Activated CD8-positive, alpha-beta memory T cell treated with anti-CD3 and anti-CD28 coated beads for 48 hours (primary cell): ENCODE measurements at regions not wholly inside any gene's neighbourhood (a gene's known extent, or its start where the extent isn't known, plus 50 kb on each side); places are given as distances from the start of the nearest gene placed in this dataset.

Experiments used
- DNase-seq, 3 experiments: peaks; one replicate each; pipeline ENCODE4 v3.0.0-alpha.2; 2020; ENCODE audit warnings: low read depth in 2 of 3, low spot score in 2 of 3

- no peak for DNase-seq
These were observed 114.8 kb downstream of the TBXT start for GRCh38 chr6:166052837-166053236.

- DNase-seq = no peak
These were observed 117.1 kb downstream of the TBXT start for GRCh38 chr6:166050559-166050958.

- no peak for DNase-seq
These were observed 120.7 kb downstream of the TBXT start for GRCh38 chr6:166046982-166047381.

- DNase-seq = no peak
These were observed 121.4 kb downstream of the TBXT start for GRCh38 chr6:166046226-166046625.

GRCh38 chr6:166045860-166046200 is 121.8 kb downstream of the TBXT start:
- no peak for DNase-seq

- no peak for DNase-seq
These were observed 122.3 kb downstream of the TBXT start for GRCh38 chr6:166045173-166045859.

- no peak for DNase-seq
These were observed 126.4 kb downstream of the TBXT start for GRCh38 chr6:166041277-166041676.

GRCh38 chr6:166040292-166040691 is 127.4 kb downstream of the TBXT start:
- no peak for DNase-seq

GRCh38 chr6:166036316-166037095 is 131.1 kb downstream of the TBXT start:
- DNase-seq = no peak

- no peak for DNase-seq
These were observed 135.1 kb downstream of the TBXT start for GRCh38 chr6:166032366-166033200.

GRCh38 chr6:166031275-166031674 is 136.4 kb downstream of the TBXT start:
- no peak for DNase-seq

- DNase-seq = no peak
These were observed 138.1 kb downstream of the TBXT start for GRCh38 chr6:166029506-166029905.

- no peak for DNase-seq
These were observed 139.9 kb downstream of the TBXT start for GRCh38 chr6:166027761-166028160.

- DNase-seq = no peak
These were observed 141.0 kb downstream of the TBXT start for GRCh38 chr6:166026586-166027126.

GRCh38 chr6:166025149-166025898 is 142.3 kb downstream of the TBXT start:
- no peak for DNase-seq

- DNase-seq = no peak
These were observed 143.4 kb downstream of the TBXT start for GRCh38 chr6:166024252-166024651.

- DNase-seq = no peak
These were observed 144.2 kb downstream of the TBXT start for GRCh38 chr6:166023273-166023989.

GRCh38 chr6:166021429-166021828 is 146.2 kb downstream of the TBXT start:
- DNase-seq = no peak

GRCh38 chr6:166019214-166019613 is 148.4 kb downstream of the TBXT start:
- no peak for DNase-seq

GRCh38 chr6:166017032-166017635 is 150.5 kb downstream of the TBXT start:
- DNase-seq = no peak
